Dermis microvascular lymphatic vessel endothelial cell (primary cell): ENCODE measurements at regions not wholly inside any gene's neighbourhood (a gene's known extent, or its start where the extent isn't known, plus 50 kb on each side); places are given as distances from the start of the nearest gene placed in this dataset.

Experiments
- DNase-seq, 2 donors: peaks; one replicate each; pipeline versions ENCODE4 v3.0.0 to v3.0.0-alpha.2; 2010; ENCODE audit warnings: low read depth in 2 of 2

DNA sequence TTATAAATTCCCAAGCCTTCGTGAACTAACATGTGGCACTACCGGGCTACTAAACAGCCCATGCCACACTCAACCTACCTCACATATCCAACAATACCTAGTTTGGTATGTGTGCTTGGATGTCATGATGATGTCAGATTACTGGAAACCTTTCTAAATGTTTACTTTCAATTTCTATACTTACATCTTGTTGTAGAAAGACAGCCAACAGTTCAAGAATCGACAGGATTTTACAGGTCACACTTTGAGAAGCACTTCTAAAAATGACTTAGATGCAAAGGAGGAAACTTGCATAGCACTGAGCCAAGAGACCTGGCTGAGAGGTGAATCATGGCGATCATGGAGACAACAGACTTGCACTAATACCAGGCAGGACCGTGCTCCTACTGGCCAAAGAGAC is 209.9 kb downstream of the COL4A1 start:
- DNase-seq, result no peak

DNA sequence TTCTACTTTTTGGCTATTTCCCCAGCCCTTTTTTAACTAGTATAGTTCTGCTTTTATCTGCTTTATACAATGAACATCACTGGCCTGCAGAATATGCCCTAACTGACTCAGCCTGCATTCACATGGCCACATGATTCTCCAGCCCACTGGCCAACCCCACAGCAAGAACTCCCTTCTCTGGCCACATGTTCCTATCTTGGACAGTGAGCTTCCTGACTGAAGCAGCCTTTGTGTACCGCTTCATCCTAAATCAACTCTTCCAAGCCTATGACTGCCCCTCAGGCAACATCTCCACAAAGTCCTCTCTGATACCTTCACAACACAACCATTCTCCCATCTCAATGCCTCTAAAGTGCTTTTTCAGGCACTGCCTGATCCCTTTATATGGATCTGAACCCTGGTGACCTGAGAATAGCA is 214.1 kb downstream of the COL4A1 start:
- DNase-seq, result no peak

- no peak for DNase-seq
Observed at GRCh38 chr13:110089815-110090214, 217.1 kb downstream of the COL4A1 start.

DNA sequence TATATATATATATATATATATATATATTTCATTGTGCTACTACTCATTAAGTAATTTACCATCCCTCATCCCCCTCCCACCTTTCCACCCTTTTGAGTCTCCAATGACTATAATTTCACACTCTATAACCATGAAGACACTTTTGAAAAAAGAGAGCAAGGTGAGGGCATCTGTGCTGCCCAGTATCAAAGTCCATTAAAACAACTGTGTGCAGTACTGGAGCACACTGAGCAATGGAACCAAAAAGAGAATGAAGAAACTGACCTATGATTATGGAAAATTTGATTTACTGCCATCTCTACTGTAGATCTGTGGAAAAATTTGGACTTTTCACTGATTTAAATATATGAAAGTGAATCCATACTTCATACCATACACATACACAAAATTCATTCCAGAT is 217.9 kb downstream of the COL4A1 start:
- no peak for DNase-seq

DNA sequence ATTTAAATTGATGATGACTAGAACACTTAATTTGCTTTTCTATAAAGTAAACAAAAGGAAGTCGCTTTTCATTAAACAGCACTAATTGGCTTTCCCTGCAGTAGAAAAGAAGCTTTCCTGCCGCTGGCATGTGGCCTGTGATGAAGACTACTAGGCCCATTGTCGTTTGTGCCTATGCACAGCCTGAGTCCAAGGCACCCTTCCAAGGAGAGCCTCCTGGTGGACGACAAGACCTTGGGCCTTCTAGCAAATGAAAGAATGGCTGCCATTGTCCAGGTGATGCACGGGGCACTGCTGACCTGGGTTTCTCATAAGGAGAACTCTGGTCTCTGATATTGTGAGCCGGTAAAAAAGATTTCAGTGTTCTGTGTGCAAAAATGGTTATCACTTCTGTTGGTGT is 233.0 kb downstream of the COL4A1 start:
- DNase-seq, result no peak

GRCh38 chr13:110070511-110071120 is 236.3 kb downstream of the COL4A1 start:
- DNase-seq, result no peak

- DNase-seq, result no peak
Observed at GRCh38 chr13:110070046-110070445, 236.9 kb downstream of the COL4A1 start.

DNA sequence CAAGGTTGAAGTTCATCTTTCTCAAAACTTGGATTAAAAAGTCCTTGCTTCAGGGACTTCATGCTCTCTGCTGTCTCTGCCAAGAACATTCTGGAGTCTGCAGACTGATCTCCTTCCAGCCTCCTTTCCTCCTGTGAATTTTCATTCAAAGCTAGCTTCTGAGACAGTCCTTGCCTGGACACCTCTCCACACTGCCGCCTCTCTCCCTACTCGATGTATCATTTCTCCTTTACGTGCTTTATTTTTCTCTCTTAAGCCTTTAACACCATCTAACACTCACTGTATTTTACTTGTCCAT is 238.8 kb downstream of the COL4A1 start:
- no peak for DNase-seq

DNA sequence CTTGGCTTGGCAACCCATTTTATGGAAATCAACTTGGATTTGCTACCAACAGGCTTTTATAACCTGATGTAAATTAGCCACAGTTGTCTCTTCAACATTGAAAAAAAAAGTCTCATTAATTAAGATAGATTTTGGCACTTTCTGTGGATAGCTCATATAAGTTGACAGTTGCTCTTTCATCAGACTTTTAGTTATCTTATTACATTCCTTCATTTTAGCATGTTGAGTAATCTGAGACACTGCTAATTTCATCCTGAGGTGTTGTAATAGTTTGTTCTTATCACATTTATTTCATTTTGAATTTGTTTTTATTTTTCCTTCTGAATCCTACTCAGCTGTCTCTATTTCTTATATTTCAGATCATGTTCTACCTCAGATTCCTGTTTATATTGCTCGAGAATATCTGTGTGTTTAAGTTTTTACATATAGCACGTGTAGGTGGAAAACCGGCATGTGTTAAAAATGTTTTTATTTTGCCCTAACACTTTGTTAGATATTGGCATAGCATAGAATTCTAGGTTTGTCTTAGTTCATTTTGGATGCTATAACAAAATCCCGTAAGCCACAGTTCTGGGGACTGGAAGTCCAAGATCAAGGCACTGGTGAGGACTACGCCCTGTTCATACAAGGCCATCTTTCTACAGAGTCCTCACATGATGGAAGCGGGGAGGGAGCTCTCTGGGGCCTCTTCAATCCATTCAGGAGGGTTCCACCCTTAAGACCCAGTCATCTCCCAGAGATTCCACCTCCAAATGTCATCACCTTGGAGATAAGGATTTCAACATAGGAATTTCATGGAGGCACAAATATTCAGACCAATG is 239.4 kb downstream of the COL4A1 start:
- no peak for DNase-seq

DNA sequence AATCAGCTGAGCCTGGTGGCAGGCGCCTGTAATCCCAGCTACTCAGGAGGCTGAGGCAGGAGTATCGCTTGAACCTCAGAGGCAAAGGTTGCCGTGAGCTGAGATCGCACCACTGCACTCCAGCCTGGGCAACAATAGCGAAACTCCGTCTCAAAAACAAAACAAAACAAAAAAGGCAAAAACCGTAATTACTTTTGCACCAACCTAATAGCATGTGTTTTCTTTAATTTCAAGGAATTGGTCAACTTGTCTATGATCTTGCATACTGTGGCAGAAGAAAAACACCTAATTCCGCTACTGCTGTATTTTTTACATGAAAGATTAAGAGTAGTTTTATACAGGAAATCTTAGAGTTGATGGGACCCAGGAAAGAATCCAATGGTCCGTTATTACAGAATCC is 241.2 kb downstream of the COL4A1 start:
- no peak for DNase-seq

DNA sequence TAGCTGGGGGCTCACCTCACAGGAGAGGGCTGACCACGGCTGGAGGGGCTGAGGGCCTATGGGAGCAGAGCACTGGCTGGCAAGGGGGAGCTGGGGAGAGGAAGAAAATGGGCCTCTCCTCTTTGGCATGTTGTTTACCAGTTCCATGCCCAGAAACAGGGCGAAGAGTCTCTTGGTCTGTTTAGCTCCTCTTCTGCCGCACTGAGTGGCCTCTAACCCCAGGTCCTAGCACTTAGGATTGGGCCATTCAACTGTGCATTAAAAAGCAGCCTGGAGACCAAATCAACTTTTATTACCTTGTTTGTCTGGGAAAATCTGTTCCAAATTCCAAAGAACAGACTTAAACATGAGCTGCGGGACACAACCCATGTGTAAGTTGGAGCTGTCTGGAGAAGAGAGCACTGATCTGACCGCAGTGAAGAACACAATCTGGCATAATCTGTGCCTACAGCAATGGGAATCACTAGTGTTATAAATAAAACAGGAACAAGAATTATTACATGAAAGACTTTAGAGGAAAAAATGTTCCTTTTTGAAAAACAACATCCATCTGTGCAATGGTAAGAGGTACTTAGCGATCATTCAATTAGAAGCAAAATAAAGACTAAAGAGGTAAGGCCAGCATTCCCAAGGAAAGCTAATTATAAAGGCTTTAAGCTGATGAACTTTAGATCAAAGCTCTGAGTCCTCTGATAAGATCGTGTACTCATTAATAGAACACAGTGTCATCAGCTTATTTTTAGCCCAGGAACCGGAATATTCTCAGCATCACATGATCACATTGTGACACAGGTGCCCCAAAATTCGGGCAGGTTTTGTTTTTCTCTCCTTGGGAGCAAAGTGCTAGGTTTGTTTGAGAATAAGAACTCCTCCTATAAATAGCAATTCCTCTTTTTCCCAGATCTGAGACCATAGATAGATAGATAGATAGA is 243.2 kb downstream of the COL4A1 start:
- DNase-seq, result no peak

DNA sequence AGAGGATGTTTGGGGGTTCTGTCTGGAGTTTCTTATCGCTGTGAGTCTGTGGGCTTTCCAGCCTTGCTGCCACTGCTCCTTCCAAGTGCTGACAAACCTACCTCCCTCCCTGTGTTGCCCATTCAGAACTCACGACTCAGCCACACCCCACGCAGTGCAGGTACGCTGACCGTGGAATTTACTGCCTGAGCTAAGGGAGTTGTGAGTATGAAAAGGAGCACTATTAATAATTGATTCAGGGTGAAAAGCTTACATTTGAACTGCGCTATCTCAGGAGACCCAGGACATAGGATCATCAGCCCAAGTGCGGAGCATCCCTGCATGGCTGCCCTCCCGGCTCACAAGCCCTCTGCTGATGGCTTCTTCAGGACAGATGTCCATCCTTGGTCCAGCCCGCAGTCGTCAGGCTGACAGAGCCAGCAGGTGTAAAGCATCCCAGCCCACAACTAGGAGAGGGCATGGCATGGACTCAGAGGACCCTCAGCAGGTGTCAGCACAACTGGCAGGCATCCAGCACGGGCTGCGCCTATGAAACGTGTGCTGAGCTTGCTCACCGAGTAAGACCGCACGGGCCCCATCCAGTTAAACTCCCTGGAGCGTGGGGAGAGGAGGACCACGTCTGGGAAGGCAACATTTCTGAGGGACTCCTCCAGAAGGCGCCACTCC is 244.0 kb downstream of the COL4A1 start:
- no peak for DNase-seq

GRCh38 chr13:110062077-110062776 is 244.7 kb downstream of the COL4A1 start:
- DNase-seq, result no peak

DNA sequence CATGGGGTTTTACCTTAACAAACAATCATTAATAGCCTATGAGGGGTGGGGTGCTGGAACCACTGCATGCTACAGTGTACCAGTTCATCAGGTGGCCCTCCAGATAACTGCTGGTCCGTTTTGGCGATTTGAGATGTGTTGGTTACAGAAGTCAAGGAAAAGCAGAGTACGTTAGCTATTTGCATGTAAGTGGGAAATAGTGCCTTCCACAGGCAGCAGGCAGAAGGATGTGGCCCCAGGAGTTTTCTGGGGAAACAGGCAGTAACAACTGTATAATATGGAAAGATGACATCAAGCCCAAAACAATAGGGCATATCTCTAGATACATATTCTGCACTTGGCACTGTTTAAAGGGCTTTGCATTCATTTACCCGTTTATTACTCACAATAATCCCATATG is 245.7 kb downstream of the COL4A1 start:
- DNase-seq, result no peak

GRCh38 chr13:110057052-110057451 is 249.9 kb downstream of the COL4A1 start:
- no peak for DNase-seq

DNA sequence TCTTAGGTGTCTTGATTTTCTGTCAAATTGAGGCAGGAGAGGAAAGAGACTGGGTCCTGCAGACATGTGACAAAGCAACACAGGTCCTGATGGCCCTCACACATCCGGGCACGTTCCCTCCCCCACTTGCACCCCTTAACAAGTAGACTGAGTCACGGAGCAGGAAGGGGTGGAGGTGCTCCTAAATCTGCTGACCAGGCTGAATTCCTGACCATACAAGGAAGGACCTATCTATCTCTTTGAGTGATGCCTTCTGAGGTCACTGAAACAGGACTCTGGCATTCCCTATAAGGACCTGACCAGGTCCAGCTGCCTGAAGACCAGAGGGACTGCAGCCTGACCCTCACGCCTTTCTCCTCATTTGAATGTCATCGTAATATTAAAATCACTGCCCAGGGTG is 250.3 kb downstream of the COL4A1 start:
- no peak for DNase-seq

DNA sequence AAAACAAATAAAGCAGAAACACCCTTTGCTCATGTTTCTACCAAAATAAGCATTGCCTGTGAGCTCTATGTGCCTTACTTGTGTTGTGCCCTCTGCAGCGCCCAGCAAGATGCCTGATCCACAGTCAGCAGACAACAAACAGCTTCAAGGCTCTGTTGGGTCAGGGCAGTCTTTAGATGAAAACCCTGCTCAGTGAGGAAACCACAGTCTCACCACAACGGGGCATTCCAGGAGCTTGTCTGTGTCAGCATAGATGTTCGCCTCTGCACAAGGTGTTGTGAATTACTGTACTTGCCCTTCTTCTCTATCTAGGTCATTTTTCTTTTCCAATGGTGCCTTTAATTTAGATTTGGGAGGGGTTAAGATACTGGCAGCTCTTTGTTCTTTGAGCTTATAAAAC is 251.9 kb downstream of the COL4A1 start:
- DNase-seq, result no peak

- no peak for DNase-seq
Observed at GRCh38 chr13:110054041-110054440, 252.9 kb downstream of the COL4A1 start.

GRCh38 chr13:110047496-110047895 is 259.5 kb downstream of the COL4A1 start:
- DNase-seq, result no peak

GRCh38 chr13:110046811-110047210 is 260.1 kb downstream of the COL4A1 start:
- no peak for DNase-seq

- DNase-seq, result no peak
Observed at GRCh38 chr13:110045919-110046318, 259.5 kb upstream of the IRS2 start.
